ENCODE measurements at regions not wholly inside any gene's neighbourhood (a gene's known extent, or its start where the extent isn't known, plus 50 kb on each side); places are given as distances from the start of the nearest gene placed in this dataset.
"Not testable (repeated sequence)": the region's sequence is repeated elsewhere in the genome, so short reads cannot be mapped to it uniquely, and the experiment has no call there.

GRCh38 chr16:59336136-59336695 lies 602.1 kb upstream of the GOT2 start:
- Histone ChIP-seq H3K4me3 (ENCODE audit: low read depth in 1 of 3, low read length in 3 of 3) (no peak overlapping the region), H3K27ac (ENCODE audit: low read depth in 1 of 2, low read length in 2 of 2) (no peak overlapping the region), H3K27me3 (ENCODE audit: control insufficient read depth in 4 of 4, insufficient read depth in 4 of 4, low read length in 3 of 4) (no peaks in the 10 kb centered on the region), H3K36me3 (ENCODE audit: control insufficient read depth in 4 of 4, insufficient read depth in 3 of 4, low read depth in 1 of 4, low read length in 3 of 4) (no peaks in the 10 kb centered on the region), H3K9ac (ENCODE audit: low read depth in 1 of 2, low read length in 2 of 2) (no peak overlapping the region), H3K9me3 (ENCODE audit: control insufficient read depth in 4 of 4, low read length in 3 of 4) (peaks cover 0 to 3% (median 0%) of the 10 kb centered on the region in 4 donors), H3K4me1 (ENCODE audit: control insufficient read depth in 4 of 4, insufficient read depth in 4 of 4, low read length in 3 of 4) (no peaks in the 10 kb centered on the region)
- DNase-seq (ENCODE audit: low spot score), result no peak
- TF ChIP-seq MAX (IDR thresholded peaks at IDR 0.05), result no peak
- TF ChIP-seq TAF1 (conservative IDR thresholded peaks at IDR 0.05), result no peak
- no peak for TF ChIP-seq EGR1 (IDR thresholded peaks at IDR 0.05; ENCODE audit: low read depth in 2 of 2)
- 71% methylated on average over 3 of the region's 3 CpGs for WGBS

- H3K27me3 ChIP-seq (ENCODE audit: control insufficient read depth in 4 of 4, insufficient read depth in 4 of 4, low read length in 3 of 4); H3K9ac ChIP-seq (ENCODE audit: low read depth in 1 of 2, low read length in 2 of 2); DNase-seq (ENCODE audit: low spot score); H3K4me1 ChIP-seq (ENCODE audit: control insufficient read depth in 4 of 4, insufficient read depth in 4 of 4, low read length in 3 of 4); H3K4me3 ChIP-seq (ENCODE audit: low read depth in 1 of 3, low read length in 3 of 3); H3K27ac ChIP-seq (ENCODE audit: low read depth in 1 of 2, low read length in 2 of 2); H3K9me3 ChIP-seq (ENCODE audit: control insufficient read depth in 4 of 4, low read length in 3 of 4); H3K36me3 ChIP-seq (ENCODE audit: control insufficient read depth in 4 of 4, insufficient read depth in 3 of 4, low read depth in 1 of 4, low read length in 3 of 4): not testable (repeated sequence)
- 91% methylated on average over 3 of the region's 3 CpGs for WGBS
These were observed 597.6 kb upstream of the GOT2 start for GRCh38 chr16:59331708-59332107.

- no peak overlapping the region for H3K9ac ChIP-seq (ENCODE audit: low read depth in 1 of 2, low read length in 2 of 2)
- peaks cover 0 to 3% (median under 1%) of the 10 kb centered on the region in 4 donors for H3K9me3 ChIP-seq (ENCODE audit: control insufficient read depth in 4 of 4, low read length in 3 of 4)
- DNase-seq (ENCODE audit: low spot score), result no peak
- TF ChIP-seq GABPA (IDR thresholded peaks at IDR 0.05 in 1 of 2, conservative IDR thresholded peaks at IDR 0.05 in 1 of 2), result no peak
- no peak for TF ChIP-seq JUND (IDR thresholded peaks at IDR 0.05)
- TF ChIP-seq ATF3 (IDR thresholded peaks at IDR 0.05), result no peak
- no peak for TF ChIP-seq REST (IDR thresholded peaks at IDR 0.05)
- TF ChIP-seq CTCF (IDR thresholded peaks at IDR 0.05; ENCODE audit: low read depth, low read length, missing input control), result no peak
- no peak for TF ChIP-seq MAX (IDR thresholded peaks at IDR 0.05)
- TF ChIP-seq HNF4G (IDR thresholded peaks at IDR 0.05), result no peak
- no peak for TF ChIP-seq TAF1 (conservative IDR thresholded peaks at IDR 0.05)
- no peak overlapping the region for H3K4me3 ChIP-seq (ENCODE audit: low read depth in 1 of 3, low read length in 3 of 3)
- no peaks in the 10 kb centered on the region for H3K27me3 ChIP-seq (ENCODE audit: control insufficient read depth in 4 of 4, insufficient read depth in 4 of 4, low read length in 3 of 4)
- WGBS, result 75% methylated on average over 2 of the region's 2 CpGs
- H3K36me3 ChIP-seq (ENCODE audit: control insufficient read depth in 4 of 4, insufficient read depth in 3 of 4, low read depth in 1 of 4, low read length in 3 of 4), result no peaks in the 10 kb centered on the region
- H3K4me1 ChIP-seq (ENCODE audit: control insufficient read depth in 4 of 4, insufficient read depth in 4 of 4, low read length in 3 of 4), result no peaks in the 10 kb centered on the region
- no peak overlapping the region for H3K27ac ChIP-seq (ENCODE audit: low read depth in 1 of 2, low read length in 2 of 2)
These were observed 596.0 kb upstream of the GOT2 start for GRCh38 chr16:59330019-59330670.

Measured in liver (tissue), 8 donors.